IPS-15b (cell line): ENCODE measurements at regions not wholly inside any gene's neighbourhood (a gene's known extent, or its start where the extent isn't known, plus 50 kb on each side); places are given as distances from the start of the nearest gene placed in this dataset.
"Not testable (repeated sequence)": the region's sequence is repeated elsewhere in the genome, so short reads cannot be mapped to it uniquely, and the experiment has no call there.

Source experiments
- H3K27me3 ChIP-seq: one replicate; pipeline ENCODE4 v1.6.1; 2013; ENCODE audit warnings: low read length; ENCODE audit not compliant: control insufficient read depth, insufficient read depth
- H3K36me3 ChIP-seq: one replicate; pipeline ENCODE4 v1.6.1; 2013; ENCODE audit warnings: low read length; ENCODE audit not compliant: control insufficient read depth, insufficient read depth
- H3K4me1 ChIP-seq: one replicate; pipeline ENCODE4 v1.6.1; 2013; ENCODE audit warnings: mild to moderate bottlenecking, low read length; ENCODE audit not compliant: control insufficient read depth, insufficient read depth
- H3K4me3 ChIP-seq: one replicate; pipeline ENCODE4 v1.5.1; 2013; ENCODE audit warnings: low read depth, low read length
- H3K9ac ChIP-seq: one replicate; pipeline ENCODE4 v1.6.1; 2013; ENCODE audit warnings: low read depth, mild to moderate bottlenecking, low read length
- H3K9me3 ChIP-seq: one replicate; pipeline ENCODE4 v1.6.1; 2013; ENCODE audit warnings: mild to moderate bottlenecking, low read length; ENCODE audit not compliant: control insufficient read depth, insufficient read depth

DNA sequence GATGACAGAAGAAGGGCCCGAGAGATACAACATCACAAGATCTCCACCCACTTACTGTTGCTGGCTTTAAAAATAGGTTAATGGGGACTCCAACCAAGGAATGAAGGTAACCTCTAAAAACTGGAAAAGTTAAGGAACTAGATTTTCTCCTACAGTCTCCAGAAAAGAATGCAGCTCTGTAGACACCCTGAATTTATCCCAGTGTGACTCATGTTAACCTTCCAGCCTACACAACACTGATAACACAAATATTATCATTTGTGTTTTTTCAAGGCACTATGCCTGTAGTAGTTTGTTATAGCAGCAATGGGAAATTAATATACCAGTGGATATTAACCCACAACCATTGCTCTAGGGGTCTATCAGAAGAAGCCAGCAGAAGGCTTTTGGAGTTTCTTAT lies 730.7 kb upstream of the ZP4 start:
- Histone ChIP-seq H3K27me3 (no peaks in the 10 kb centered on the region), H3K9ac (no peak overlapping the region), H3K9me3 (no peaks in the 10 kb centered on the region), H3K36me3 (no peaks in the 10 kb centered on the region), H3K4me3 (no peak overlapping the region), H3K4me1 (no peaks in the 10 kb centered on the region)

DNA sequence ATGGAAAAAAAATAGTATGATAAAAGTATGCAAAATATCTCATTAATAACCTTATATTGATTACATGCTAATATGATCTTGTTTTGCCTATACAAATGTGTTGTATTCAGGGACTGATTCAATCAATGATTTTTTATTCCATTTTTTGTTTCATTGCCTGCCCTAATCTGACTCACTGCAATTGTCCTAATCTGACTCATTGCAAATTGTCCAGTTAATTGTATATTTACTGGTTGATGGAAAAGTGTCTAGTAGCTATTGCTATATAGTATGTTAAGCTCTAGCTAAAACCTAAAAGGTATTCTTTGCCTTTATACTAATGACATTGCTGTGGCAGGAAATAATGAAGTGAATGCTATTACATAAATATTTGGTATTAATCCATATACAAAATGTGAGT lies 728.9 kb upstream of the ZP4 start:
- Histone ChIP-seq H3K4me1 (no peaks in the 10 kb centered on the region), H3K36me3 (no peaks in the 10 kb centered on the region), H3K27me3 (no peaks in the 10 kb centered on the region), H3K4me3 (no peak overlapping the region), H3K9ac (no peak overlapping the region), H3K9me3 (no peaks in the 10 kb centered on the region)

GRCh38 chr1:238611406-238611805 lies 720.7 kb upstream of the ZP4 start:
- Histone ChIP-seq H3K36me3 (no peaks in the 10 kb centered on the region), H3K9ac (no peak overlapping the region), H3K9me3 (no peaks in the 10 kb centered on the region), H3K4me3 (no peak overlapping the region), H3K27me3 (no peaks in the 10 kb centered on the region), H3K4me1 (no peaks in the 10 kb centered on the region)

GRCh38 chr1:238608144-238608543 lies 717.4 kb upstream of the ZP4 start:
- H3K27me3 ChIP-seq, result no peaks in the 10 kb centered on the region
- no peaks in the 10 kb centered on the region for H3K4me1 ChIP-seq

DNA sequence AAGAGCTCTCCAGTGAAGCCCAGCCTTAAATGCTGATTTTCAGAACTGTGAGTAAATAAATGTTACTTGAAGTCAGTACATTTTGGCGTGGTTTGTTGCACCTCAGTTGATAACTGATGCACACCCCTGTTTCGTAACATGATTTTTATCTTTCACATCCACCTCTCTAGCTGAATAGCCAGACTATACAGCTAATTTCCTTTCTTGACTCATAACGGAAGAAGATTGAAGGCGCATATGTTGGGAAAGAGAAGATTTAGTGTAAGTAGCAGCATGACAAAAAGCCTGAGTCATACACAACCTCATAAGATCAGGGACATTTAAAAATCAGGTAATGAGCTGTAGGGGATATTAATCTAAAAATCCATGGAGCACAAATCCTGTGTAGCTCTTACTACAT lies 716.2 kb upstream of the ZP4 start:
- Histone ChIP-seq H3K27me3 (no peaks in the 10 kb centered on the region), H3K9me3 (no peaks in the 10 kb centered on the region), H3K4me3 (no peak overlapping the region), H3K9ac (no peak overlapping the region), H3K36me3 (no peaks in the 10 kb centered on the region), H3K4me1 (no peaks in the 10 kb centered on the region)

More at GRCh38 chr1:238608144-238608543, 717.4 kb upstream of the ZP4 start:
- no peak overlapping the region for H3K4me3 ChIP-seq
- no peaks in the 10 kb centered on the region for H3K36me3 ChIP-seq
- no peaks in the 10 kb centered on the region for H3K9me3 ChIP-seq
- no peak overlapping the region for H3K9ac ChIP-seq

GRCh38 chr1:238606457-238606856 lies 715.7 kb upstream of the ZP4 start:
- Histone ChIP-seq H3K4me1 (no peaks in the 10 kb centered on the region), H3K27me3 (no peaks in the 10 kb centered on the region), H3K9me3 (no peaks in the 10 kb centered on the region), H3K36me3 (no peaks in the 10 kb centered on the region), H3K4me3 (no peak overlapping the region), H3K9ac (no peak overlapping the region)

DNA sequence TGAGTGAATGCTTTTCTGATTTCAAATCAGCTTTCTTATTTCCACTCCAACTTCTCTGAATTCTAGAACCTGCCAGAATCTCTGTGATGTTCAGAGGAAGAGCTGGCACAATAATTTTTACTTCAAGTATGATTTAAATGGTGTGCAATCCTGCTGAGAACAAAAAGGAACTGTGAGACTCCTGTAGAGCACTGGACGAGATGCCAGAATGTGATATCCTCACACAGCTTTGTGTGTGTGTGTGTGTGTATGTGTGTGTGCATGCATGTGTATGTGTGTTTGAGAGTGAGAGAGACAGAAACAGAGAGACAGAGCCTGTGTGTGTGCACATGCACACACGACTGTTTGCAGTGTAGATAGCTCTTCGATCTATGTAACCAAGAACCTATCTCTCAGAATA lies 713.6 kb upstream of the ZP4 start:
- Histone ChIP-seq H3K9ac (no peak overlapping the region), H3K9me3 (no peaks in the 10 kb centered on the region), H3K27me3 (no peaks in the 10 kb centered on the region), H3K4me1 (no peaks in the 10 kb centered on the region), H3K36me3 (no peaks in the 10 kb centered on the region), H3K4me3 (no peak overlapping the region)

DNA sequence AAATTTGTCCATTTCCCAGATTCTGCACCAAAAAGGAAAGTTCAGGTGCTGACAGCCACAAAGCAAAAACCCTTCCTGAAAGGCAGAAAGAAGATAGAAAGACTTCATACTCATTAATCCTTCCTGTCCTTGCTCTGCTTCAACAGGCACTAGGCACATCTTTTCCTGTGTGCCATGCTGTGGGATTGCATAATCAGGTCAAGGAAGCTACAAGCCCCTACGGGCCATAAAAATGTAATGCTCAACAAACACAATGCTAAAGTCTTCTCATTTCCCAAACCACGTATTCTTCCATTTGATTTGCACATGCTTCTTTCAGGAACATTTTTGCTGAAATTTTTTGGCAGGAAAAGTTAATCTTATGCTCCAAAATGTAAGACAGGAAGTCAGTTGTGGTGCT lies 710.9 kb upstream of the ZP4 start:
- H3K4me3 ChIP-seq, H3K4me1 ChIP-seq, H3K9me3 ChIP-seq, H3K36me3 ChIP-seq, H3K9ac ChIP-seq, H3K27me3 ChIP-seq: not testable (repeated sequence)

GRCh38 chr1:238596703-238597102 lies 706.0 kb upstream of the ZP4 start:
- no peak overlapping the region for H3K4me3 ChIP-seq
- no peaks in the 10 kb centered on the region for H3K9me3 ChIP-seq
- no peaks in the 10 kb centered on the region for H3K36me3 ChIP-seq
- H3K27me3 ChIP-seq, result no peaks in the 10 kb centered on the region
- H3K9ac ChIP-seq, result no peak overlapping the region
- no peaks in the 10 kb centered on the region for H3K4me1 ChIP-seq

- H3K36me3 ChIP-seq, result no peaks in the 10 kb centered on the region
- H3K9me3 ChIP-seq, result no peaks in the 10 kb centered on the region
- H3K4me1 ChIP-seq, result no peaks in the 10 kb centered on the region
- H3K9ac ChIP-seq, result no peak overlapping the region
- no peaks in the 10 kb centered on the region for H3K27me3 ChIP-seq
- no peak overlapping the region for H3K4me3 ChIP-seq
Measured at GRCh38 chr1:238592621-238593020, 701.9 kb upstream of the ZP4 start.

DNA sequence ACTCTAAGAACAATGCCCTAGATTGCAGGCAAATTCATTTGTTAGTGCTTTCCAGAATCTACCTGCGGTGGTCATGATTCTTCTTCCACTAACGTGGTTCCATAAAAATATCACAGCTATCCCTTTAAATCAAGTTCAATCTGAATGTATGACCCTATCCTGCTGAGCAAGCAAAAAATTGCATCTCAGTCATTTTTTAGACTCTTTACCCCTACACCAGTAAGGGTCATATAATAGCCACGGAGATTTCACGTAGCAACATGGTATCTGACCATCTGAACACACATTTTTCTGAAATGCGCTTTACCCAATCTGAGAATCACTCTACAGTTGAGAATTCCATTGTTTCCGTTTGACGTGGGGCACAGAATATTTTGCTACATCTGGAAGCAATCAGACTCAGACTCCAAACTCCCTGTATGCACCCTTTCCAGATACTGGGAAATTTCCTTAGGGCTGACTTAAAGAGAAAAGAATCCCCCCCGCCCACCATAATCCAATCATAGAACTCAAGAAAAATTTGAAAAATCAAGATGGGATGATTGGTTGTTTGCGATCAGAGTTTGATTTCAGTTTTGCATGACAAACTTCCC lies 699.2 kb upstream of the ZP4 start:
- Histone ChIP-seq H3K9me3 (no peaks in the 10 kb centered on the region), H3K27me3 (no peaks in the 10 kb centered on the region), H3K9ac (no peak overlapping the region), H3K36me3 (no peaks in the 10 kb centered on the region), H3K4me1 (no peaks in the 10 kb centered on the region), H3K4me3 (no peak overlapping the region)

- Histone ChIP-seq H3K4me3 (no peak overlapping the region), H3K9ac (no peak overlapping the region), H3K36me3 (no peaks in the 10 kb centered on the region), H3K27me3 (no peaks in the 10 kb centered on the region), H3K9me3 (no peaks in the 10 kb centered on the region), H3K4me1 (no peaks in the 10 kb centered on the region)
Measured at GRCh38 chr1:238582816-238583215, 692.1 kb upstream of the ZP4 start.
